Lower lobe of right lung (tissue), 2 donors: ENCODE measurements at regions not wholly inside any gene's neighbourhood (a gene's known extent, or its start where the extent isn't known, plus 50 kb on each side); places are given as distances from the start of the nearest gene placed in this dataset.

Source experiments
- ATAC-seq, 2 donors: fragments of 200-7000 bp; cut with Tn5 transposase; one replicate each; pipeline ENCODE4 v1.9.1; 2020 to 2022; ENCODE audit warnings: mild to moderate bottlenecking in 2 of 2, moderate library complexity in 2 of 2
- DNase-seq: peaks from one replicate; pipeline ENCODE4 v3.0.0-alpha.2; 2020
- H3K27ac ChIP-seq: fragments of 200-600 bp; one replicate; pipeline ENCODE4 v1.8.0; 2022
- H3K27me3 ChIP-seq: fragments of 200-600 bp; one replicate; pipeline ENCODE4 v1.8.0; 2022; ENCODE audit warnings: low read depth
- H3K36me3 ChIP-seq: fragments of 200-600 bp; one replicate; pipeline ENCODE4 v1.8.0; 2022; ENCODE audit warnings: mild to moderate bottlenecking
- H3K4me1 ChIP-seq: fragments of 200-600 bp; one replicate; pipeline ENCODE4 v1.8.0; 2022
- H3K4me3 ChIP-seq: fragments of 200-600 bp; one replicate; pipeline ENCODE4 v1.8.0; 2022; ENCODE audit warnings: mild to moderate bottlenecking
- H3K9me3 ChIP-seq: fragments of 200-600 bp; one replicate; pipeline ENCODE4 v1.8.0; 2022
- CTCF ChIP-seq: fragments of 200-600 bp; IDR thresholded peaks from one replicate; pipeline ENCODE4 v1.8.0; 2022; ENCODE audit warnings: antibody characterized with exemption, mild to moderate bottlenecking
- intact Hi-C: fragments of 100-400 bp; cut with DNase I; formaldehyde crosslinking; loops from one replicate; pipeline ENCODE4 v1.11.0; 2022
- donor health status: DM: no; HTN: yes; CAD: no; lungs with severe emphysema.

- Histone ChIP-seq H3K4me3 (no peak overlapping the region), H3K4me1 (no peaks in the 10 kb centered on the region), H3K27ac (no peak overlapping the region), H3K27me3 (no peaks in the 10 kb centered on the region), H3K9me3 (no peaks in the 10 kb centered on the region), H3K36me3 (no peaks in the 10 kb centered on the region)
- ATAC-seq: no peak
- DNase-seq: no peak
- TF ChIP-seq CTCF: no peak
- intact Hi-C loops: no loop called here
These were observed 196.4 kb downstream of the QDPR start for GRCh38 chr4:17315459-17315858.

- ATAC-seq (no peak), DNase-seq (no peak)
- H3K36me3 ChIP-seq: no peaks in the 10 kb centered on the region
- intact Hi-C loops: no loop called here
- no peaks in the 10 kb centered on the region for H3K9me3 ChIP-seq
- H3K4me1 ChIP-seq: no peaks in the 10 kb centered on the region
- no peaks in the 10 kb centered on the region for H3K27me3 ChIP-seq
- H3K27ac ChIP-seq: no peak overlapping the region
- TF ChIP-seq CTCF: no peak
- H3K4me3 ChIP-seq: no peak overlapping the region
These were observed 198.7 kb downstream of the QDPR start for GRCh38 chr4:17313194-17313593.

DNA sequence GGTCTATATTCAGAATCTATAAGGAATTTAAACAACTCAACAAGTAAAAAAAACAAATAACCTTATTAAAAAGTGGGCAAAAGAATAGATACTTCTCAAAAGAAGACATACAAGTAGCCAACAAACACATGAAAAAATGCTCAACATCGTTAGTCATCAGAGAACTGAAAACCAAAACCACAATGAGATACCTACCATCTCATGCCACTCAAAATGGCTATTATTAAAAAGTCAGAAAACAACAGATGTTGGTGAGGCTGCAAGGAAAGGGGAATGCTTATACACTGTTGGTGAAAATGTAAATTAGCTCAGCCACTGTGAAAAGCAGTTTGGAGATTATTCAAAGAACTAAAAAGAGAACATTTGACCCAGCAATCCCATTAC, 201.6 kb downstream of the QDPR start:
- Histone ChIP-seq H3K9me3 (no peaks in the 10 kb centered on the region), H3K4me3 (no peak overlapping the region), H3K4me1 (no peaks in the 10 kb centered on the region), H3K27me3 (no peaks in the 10 kb centered on the region), H3K36me3 (no peaks in the 10 kb centered on the region), H3K27ac (no peak overlapping the region)
- intact Hi-C loops: no loop called here
- no peak for TF ChIP-seq CTCF
- no peak for ATAC-seq
- no peak for DNase-seq

DNA sequence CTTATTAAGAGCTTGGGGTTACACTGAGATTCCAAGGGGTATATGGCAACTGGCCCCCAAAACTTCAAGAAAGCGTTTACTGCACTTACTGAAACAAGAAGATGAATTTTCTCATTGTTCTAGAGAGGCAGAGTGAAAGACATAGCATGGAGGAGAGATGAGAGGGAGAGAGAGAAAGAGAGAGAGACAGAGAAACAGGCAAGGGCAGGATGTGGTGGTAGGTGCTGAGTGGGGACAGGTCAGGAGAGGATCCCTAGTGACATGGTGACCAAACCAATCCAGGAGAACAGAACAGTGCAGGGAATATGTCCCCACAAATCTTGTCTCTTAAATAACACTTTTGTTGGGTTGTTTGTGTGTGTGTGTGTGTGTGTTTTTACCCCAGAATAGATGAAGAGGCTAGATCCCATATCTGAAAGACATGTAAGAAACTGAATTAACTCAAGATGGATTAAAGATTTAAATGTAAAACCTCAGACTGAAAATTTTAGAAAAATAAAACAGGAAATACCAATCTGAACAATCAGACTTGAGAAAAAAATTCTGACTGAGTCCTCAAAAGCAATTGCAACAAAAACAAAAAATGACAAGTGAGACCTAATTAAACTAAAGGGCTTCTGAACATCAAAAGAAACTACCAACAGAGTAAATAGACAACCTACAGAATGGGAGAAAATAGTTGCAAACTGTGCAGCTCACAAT, 202.2 kb downstream of the QDPR start:
- DNase-seq (no peak), ATAC-seq (no peak)
- no peak overlapping the region for H3K27ac ChIP-seq
- no peak overlapping the region for H3K4me3 ChIP-seq
- intact Hi-C loops: no loop called here
- H3K27me3 ChIP-seq: no peaks in the 10 kb centered on the region
- TF ChIP-seq CTCF: no peak
- H3K4me1 ChIP-seq: no peaks in the 10 kb centered on the region
- H3K9me3 ChIP-seq: no peaks in the 10 kb centered on the region
- H3K36me3 ChIP-seq: no peaks in the 10 kb centered on the region

GRCh38 chr4:17301869-17302268, 210.0 kb downstream of the QDPR start:
- no peak overlapping the region for H3K27ac ChIP-seq
- intact Hi-C loops: no loop called here
- H3K4me1 ChIP-seq: no peaks in the 10 kb centered on the region
- no peak overlapping the region for H3K4me3 ChIP-seq
- ATAC-seq (no peak), DNase-seq (no peak)
- no peak for TF ChIP-seq CTCF
- H3K9me3 ChIP-seq: no peaks in the 10 kb centered on the region
- no peaks in the 10 kb centered on the region for H3K27me3 ChIP-seq
- no peaks in the 10 kb centered on the region for H3K36me3 ChIP-seq
